Endothelial cell of umbilical vein (primary cell): ENCODE measurements at regions not wholly inside any gene's neighbourhood (a gene's known extent, or its start where the extent isn't known, plus 50 kb on each side); places are given as distances from the start of the nearest gene placed in this dataset.

ENCODE experiments used
- CTCF ChIP-seq, 2 donors: IDR thresholded peaks; 1 replicate in 1 of 2; 2 replicates in 1 of 2; pipeline ENCODE4 v1.5.1; 2011; ENCODE audit warnings: low read length in 2 of 2, mild to moderate bottlenecking in 2 of 2, moderate library complexity in 2 of 2, control low read depth in 1 of 2, inconsistent platforms in 1 of 2, low read depth in 1 of 2; ENCODE audit not compliant: insufficient read depth in 1 of 2; ENCODE audit errors: extremely low read depth in 1 of 2
- EZH2 ChIP-seq: IDR thresholded peaks from 2 replicates; pipeline ENCODE4 v1.6.1; 2012; ENCODE audit warnings: borderline replicate concordance, low read depth, mild to moderate bottlenecking, moderate library complexity, low read length, inconsistent platforms; ENCODE audit not compliant: severe bottlenecking
- FOS ChIP-seq: IDR thresholded peaks from 2 replicates; pipeline ENCODE4 v1.6.1; 2011; ENCODE audit warnings: mild to moderate bottlenecking, low read length, moderate library complexity, borderline replicate concordance; ENCODE audit not compliant: insufficient read depth
- JUN ChIP-seq: IDR thresholded peaks from 2 replicates; pipeline ENCODE4 v1.6.1; 2011; ENCODE audit warnings: borderline replicate concordance, low read depth; ENCODE audit not compliant: insufficient read length, insufficient read depth
- POLR2A ChIP-seq: IDR thresholded peaks from 2 replicates; pipeline ENCODE4 v1.6.1; 2012; ENCODE audit warnings: low read depth, mild to moderate bottlenecking, control low read depth, low read length
- POLR2AphosphoS5 ChIP-seq: IDR thresholded peaks from 2 replicates; pipeline ENCODE4 v1.6.1; 2012; ENCODE audit warnings: low read depth, mild to moderate bottlenecking, control low read depth, low read length, moderate library complexity; ENCODE audit not compliant: insufficient read depth
- TF ChIP-seq, protein P1 (sequence below): IDR thresholded peaks from 2 replicates; pipeline ENCODE4 v1.6.1; 2011; ENCODE audit not compliant: insufficient read depth, insufficient read length

DNA sequence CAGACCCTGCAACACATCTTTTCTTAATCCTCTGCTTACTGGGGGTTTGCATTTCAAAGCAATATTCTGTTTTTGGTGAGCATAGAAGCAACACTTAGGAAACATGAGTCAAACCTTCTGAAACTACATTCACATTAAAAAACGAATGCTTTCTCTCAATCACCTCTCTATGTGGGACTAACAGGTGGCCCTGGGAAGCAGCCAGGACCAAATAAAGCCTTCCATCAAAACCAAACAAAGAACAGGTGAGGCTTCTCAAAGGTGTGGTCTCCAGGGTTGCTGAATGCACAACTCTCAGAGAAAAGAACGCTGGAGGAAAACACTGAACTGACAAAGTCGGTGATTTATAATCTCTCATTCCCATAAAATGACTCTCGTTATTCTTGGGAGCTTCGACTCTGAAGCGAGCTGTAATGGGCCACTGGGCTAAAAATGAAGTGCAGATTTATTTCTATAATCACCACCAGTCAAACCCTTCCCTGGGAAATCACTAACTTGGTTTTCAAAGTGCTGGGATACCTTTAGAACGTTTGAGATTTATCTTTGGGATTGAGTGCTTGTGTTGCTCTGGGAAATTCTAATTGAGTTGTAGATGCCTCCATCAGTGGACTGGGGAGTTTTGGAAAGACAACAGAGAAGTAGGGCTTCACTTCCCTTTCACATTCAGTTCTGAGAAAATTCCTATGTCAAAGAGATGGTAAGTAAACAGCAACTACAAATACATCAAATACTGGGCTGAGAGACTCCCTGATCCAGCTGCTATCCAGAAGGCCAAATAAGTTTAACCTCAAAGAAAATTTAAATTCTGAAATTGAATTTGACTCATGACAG, 262.0 kb upstream of the TMPO start:
- no peak for TF ChIP-seq CTCF (IDR thresholded peaks at IDR 0.05; ENCODE audit: extremely low read depth in 1 of 2, insufficient read depth in 1 of 2, low read depth in 1 of 2, low read length in 2 of 2)
- TF ChIP-seq, protein P1, sequence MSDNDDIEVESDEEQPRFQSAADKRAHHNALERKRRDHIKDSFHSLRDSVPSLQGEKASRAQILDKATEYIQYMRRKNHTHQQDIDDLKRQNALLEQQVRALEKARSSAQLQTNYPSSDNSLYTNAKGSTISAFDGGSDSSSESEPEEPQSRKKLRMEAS, result no peak
- TF ChIP-seq POLR2AphosphoS5, result no peak
- no peak for TF ChIP-seq POLR2A
- TF ChIP-seq FOS, result no peak
- TF ChIP-seq EZH2, result no peak
- no peak for TF ChIP-seq JUN
